ENCODE measurements at regions not wholly inside any gene's neighbourhood (a gene's known extent, or its start where the extent isn't known, plus 50 kb on each side); places are given as distances from the start of the nearest gene placed in this dataset.

- DNase-seq (ENCODE audit: low spot score) = no peak
- WGBS = 22% methylated on average over 2 of the region's 2 CpGs
- Histone ChIP-seq H3K27ac (ENCODE audit: low read depth in 1 of 2, low read length in 2 of 2) (no peak overlapping the region), H3K9ac (ENCODE audit: low read depth in 1 of 2, low read length in 2 of 2) (no peak overlapping the region), H3K4me1 (ENCODE audit: control insufficient read depth in 4 of 4, insufficient read depth in 4 of 4, low read length in 3 of 4) (peaks cover 7 to 14% (median 11%) of the 10 kb centered on the region in 4 donors), H3K4me3 (ENCODE audit: low read depth in 1 of 3, low read length in 3 of 3) (no peak overlapping the region), H3K27me3 (ENCODE audit: control insufficient read depth in 4 of 4, insufficient read depth in 4 of 4, low read length in 3 of 4) (peaks cover 3 to 36% (median 19%) of the 10 kb centered on the region in 4 donors), H3K9me3 (ENCODE audit: control insufficient read depth in 4 of 4, low read length in 3 of 4) (peaks cover 0 to 5% (median 0%) of the 10 kb centered on the region in 4 donors), H3K36me3 (ENCODE audit: control insufficient read depth in 4 of 4, insufficient read depth in 3 of 4, low read depth in 1 of 4, low read length in 3 of 4) (no peaks in the 10 kb centered on the region)
- no peak for TF ChIP-seq RXRA (IDR thresholded peaks at IDR 0.05)
Measured at GRCh38 chr5:88661806-88662207, 221.2 kb downstream of the MEF2C start.

DNA sequence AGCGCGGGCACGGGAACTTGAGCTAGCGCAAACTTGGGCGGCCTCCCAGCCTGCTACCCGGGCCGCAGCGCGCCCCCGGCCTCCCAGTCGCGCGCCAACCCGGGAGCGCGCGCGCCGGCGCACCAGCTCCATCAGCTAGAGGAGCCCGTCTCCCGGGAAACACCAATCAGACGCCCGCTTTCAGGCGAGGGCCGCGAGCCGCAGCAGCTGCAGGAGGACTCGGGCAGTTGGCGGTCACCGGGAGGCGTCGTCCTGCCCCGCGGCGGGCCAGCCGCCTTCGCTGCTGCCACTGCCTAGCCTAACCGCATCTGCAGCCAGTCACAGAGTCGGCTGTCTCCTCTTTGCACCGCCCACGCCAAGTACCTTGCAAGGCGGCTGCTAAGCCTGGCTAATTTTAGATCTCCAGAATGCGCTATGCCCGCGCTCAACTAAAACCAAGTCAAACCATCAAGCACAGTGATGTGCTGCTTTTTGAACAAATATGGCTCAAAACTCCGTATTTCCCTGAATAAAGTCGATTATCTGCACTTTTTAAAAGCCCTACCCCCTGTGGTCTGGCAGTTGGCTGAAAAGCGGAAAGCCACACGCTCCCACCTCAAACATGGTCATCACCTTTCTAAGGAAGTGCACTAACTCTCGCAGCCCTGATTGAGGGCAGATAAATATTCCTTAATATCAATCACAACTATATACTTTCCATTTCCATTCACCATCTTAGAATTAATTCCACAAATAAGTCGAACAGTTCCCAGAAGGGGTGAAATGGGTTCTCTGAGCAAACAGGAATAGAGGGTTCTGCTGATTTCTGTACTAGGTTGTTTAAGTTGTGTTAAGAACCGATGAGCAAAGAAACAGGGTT, 221.8 kb downstream of the MEF2C start:
- Histone ChIP-seq H3K9ac (ENCODE audit: low read depth in 1 of 2, low read length in 2 of 2) (no peak overlapping the region), H3K27me3 (ENCODE audit: control insufficient read depth in 4 of 4, insufficient read depth in 4 of 4, low read length in 3 of 4) (peaks cover 3 to 35% (median 17%) of the 10 kb centered on the region in 4 donors), H3K4me3 (ENCODE audit: low read depth in 1 of 3, low read length in 3 of 3) (peak overlapping the region in 1 of 3 donors; percentile 47), H3K36me3 (ENCODE audit: control insufficient read depth in 4 of 4, insufficient read depth in 3 of 4, low read depth in 1 of 4, low read length in 3 of 4) (no peaks in the 10 kb centered on the region), H3K27ac (ENCODE audit: low read depth in 1 of 2, low read length in 2 of 2) (no peak overlapping the region), H3K9me3 (ENCODE audit: control insufficient read depth in 4 of 4, low read length in 3 of 4) (peaks cover 0 to 5% (median 0%) of the 10 kb centered on the region in 4 donors), H3K4me1 (ENCODE audit: control insufficient read depth in 4 of 4, insufficient read depth in 4 of 4, low read length in 3 of 4) (peaks cover 7 to 10% (median 8%) of the 10 kb centered on the region in 4 donors)
- no peak for DNase-seq (ENCODE audit: low spot score)
- TF ChIP-seq GABPA (IDR thresholded peaks at IDR 0.05 in 1 of 2, conservative IDR thresholded peaks at IDR 0.05 in 1 of 2) (no peak), SP1 (IDR thresholded peaks at IDR 0.05) (no peak), EGR1 (IDR thresholded peaks at IDR 0.05; ENCODE audit: low read depth in 2 of 2) (no peak), YY1 (IDR thresholded peaks at IDR 0.05) (no peak), TAF1 (conservative IDR thresholded peaks at IDR 0.05) (no peak), FOXA2 (IDR thresholded peaks at IDR 0.05) (no peak), FOXA1 (IDR thresholded peaks at IDR 0.05) (no peak), CTCF (IDR thresholded peaks at IDR 0.05; ENCODE audit: low read depth, low read length, missing input control) (no peak), ATF3 (IDR thresholded peaks at IDR 0.05) (no peak)
- TF ChIP-seq, protein P1, sequence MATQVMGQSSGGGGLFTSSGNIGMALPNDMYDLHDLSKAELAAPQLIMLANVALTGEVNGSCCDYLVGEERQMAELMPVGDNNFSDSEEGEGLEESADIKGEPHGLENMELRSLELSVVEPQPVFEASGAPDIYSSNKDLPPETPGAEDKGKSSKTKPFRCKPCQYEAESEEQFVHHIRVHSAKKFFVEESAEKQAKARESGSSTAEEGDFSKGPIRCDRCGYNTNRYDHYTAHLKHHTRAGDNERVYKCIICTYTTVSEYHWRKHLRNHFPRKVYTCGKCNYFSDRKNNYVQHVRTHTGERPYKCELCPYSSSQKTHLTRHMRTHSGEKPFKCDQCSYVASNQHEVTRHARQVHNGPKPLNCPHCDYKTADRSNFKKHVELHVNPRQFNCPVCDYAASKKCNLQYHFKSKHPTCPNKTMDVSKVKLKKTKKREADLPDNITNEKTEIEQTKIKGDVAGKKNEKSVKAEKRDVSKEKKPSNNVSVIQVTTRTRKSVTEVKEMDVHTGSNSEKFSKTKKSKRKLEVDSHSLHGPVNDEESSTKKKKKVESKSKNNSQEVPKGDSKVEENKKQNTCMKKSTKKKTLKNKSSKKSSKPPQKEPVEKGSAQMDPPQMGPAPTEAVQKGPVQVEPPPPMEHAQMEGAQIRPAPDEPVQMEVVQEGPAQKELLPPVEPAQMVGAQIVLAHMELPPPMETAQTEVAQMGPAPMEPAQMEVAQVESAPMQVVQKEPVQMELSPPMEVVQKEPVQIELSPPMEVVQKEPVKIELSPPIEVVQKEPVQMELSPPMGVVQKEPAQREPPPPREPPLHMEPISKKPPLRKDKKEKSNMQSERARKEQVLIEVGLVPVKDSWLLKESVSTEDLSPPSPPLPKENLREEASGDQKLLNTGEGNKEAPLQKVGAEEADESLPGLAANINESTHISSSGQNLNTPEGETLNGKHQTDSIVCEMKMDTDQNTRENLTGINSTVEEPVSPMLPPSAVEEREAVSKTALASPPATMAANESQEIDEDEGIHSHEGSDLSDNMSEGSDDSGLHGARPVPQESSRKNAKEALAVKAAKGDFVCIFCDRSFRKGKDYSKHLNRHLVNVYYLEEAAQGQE (IDR thresholded peaks at IDR 0.05) = no peak
- TF ChIP-seq, protein P2, sequence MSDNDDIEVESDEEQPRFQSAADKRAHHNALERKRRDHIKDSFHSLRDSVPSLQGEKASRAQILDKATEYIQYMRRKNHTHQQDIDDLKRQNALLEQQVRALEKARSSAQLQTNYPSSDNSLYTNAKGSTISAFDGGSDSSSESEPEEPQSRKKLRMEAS (IDR thresholded peaks at IDR 0.05) = no peak
- TF ChIP-seq, protein P3, sequence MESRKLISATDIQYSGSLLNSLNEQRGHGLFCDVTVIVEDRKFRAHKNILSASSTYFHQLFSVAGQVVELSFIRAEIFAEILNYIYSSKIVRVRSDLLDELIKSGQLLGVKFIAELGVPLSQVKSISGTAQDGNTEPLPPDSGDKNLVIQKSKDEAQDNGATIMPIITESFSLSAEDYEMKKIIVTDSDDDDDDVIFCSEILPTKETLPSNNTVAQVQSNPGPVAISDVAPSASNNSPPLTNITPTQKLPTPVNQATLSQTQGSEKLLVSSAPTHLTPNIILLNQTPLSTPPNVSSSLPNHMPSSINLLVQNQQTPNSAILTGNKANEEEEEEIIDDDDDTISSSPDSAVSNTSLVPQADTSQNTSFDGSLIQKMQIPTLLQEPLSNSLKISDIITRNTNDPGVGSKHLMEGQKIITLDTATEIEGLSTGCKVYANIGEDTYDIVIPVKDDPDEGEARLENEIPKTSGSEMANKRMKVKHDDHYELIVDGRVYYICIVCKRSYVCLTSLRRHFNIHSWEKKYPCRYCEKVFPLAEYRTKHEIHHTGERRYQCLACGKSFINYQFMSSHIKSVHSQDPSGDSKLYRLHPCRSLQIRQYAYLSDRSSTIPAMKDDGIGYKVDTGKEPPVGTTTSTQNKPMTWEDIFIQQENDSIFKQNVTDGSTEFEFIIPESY (IDR thresholded peaks at IDR 0.05) = no peak
- 3% methylated on average over 53 of the region's 53 CpGs for WGBS
